OCI-LY3 (cell line): ENCODE measurements at regions not wholly inside any gene's neighbourhood (a gene's known extent, or its start where the extent isn't known, plus 50 kb on each side); places are given as distances from the start of the nearest gene placed in this dataset.

Experiments
- CTCF ChIP-seq: fragments of 200-600, 300-600 bp; sonication (generic); IDR thresholded peaks from 2 replicates; pipeline ENCODE4 v1.5.1; 2014; ENCODE audit warnings: antibody characterized with exemption, low read length, low read depth
- EZH2phosphoT487 ChIP-seq: fragments of 200-600 bp; shearing (Covaris generic); IDR thresholded peaks from 2 replicates; pipeline ENCODE4 v1.6.1; 2018; ENCODE audit warnings: antibody characterized with exemption, mixed run types, low read depth

DNA sequence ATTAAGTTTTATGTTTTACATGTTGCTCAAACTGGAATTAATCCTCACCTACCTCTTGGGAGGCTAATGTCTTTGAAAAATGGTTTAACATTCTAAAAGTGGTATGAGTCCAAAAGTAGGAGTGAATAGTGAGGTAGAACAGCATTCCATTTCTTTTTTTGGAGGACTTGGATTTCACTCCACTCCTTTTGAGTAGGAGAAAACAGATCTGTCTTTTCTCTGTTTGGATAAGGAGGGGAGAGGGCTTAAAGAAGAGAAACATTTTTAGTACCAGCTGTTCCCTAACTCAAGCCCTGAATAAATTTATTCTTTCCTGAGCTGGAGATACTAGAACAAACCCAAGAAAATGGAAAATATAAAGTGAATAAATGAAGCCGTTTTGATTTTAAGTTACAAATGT lies 687.9 kb downstream of the MECOM start:
- no peak for TF ChIP-seq CTCF
- TF ChIP-seq EZH2phosphoT487: no peak
